HL-60 (cell line): ENCODE measurements at regions not wholly inside any gene's neighbourhood (a gene's known extent, or its start where the extent isn't known, plus 50 kb on each side); places are given as distances from the start of the nearest gene placed in this dataset.

Source experiments
- CTCF ChIP-seq: IDR thresholded peaks from one replicate; pipeline ENCODE4 v1.5.1; 2011; ENCODE audit warnings: low read length, control low read depth, inconsistent platforms; ENCODE audit not compliant: insufficient read depth
- GABPA ChIP-seq: IDR thresholded peaks from 2 replicates; pipeline ENCODE4 v1.6.1; 2012; ENCODE audit warnings: low read depth
- POLR2AphosphoS5 ChIP-seq: IDR thresholded peaks from 2 replicates; pipeline ENCODE4 v1.6.1; 2012; ENCODE audit warnings: low read depth
- REST ChIP-seq: IDR thresholded peaks from 2 replicates; pipeline ENCODE4 v1.6.1; 2012; ENCODE audit warnings: low read depth; ENCODE audit not compliant: insufficient replicate concordance
- SPI1 ChIP-seq: IDR thresholded peaks from 2 replicates; pipeline ENCODE4 v1.6.1; 2012; ENCODE audit warnings: low read depth, mild to moderate bottlenecking, borderline replicate concordance

GRCh38 chrX:88397551-88397950 lies 349.5 kb upstream of the CPXCR1 start:
- TF ChIP-seq CTCF (no peak), REST (no peak), GABPA (no peak), POLR2AphosphoS5 (no peak), SPI1 (no peak)
